ENCODE measurements at regions not wholly inside any gene's neighbourhood (a gene's known extent, or its start where the extent isn't known, plus 50 kb on each side); places are given as distances from the start of the nearest gene placed in this dataset.
"Not testable (repeated sequence)": the region's sequence is repeated elsewhere in the genome, so short reads cannot be mapped to it uniquely, and the experiment has no call there.

DNA sequence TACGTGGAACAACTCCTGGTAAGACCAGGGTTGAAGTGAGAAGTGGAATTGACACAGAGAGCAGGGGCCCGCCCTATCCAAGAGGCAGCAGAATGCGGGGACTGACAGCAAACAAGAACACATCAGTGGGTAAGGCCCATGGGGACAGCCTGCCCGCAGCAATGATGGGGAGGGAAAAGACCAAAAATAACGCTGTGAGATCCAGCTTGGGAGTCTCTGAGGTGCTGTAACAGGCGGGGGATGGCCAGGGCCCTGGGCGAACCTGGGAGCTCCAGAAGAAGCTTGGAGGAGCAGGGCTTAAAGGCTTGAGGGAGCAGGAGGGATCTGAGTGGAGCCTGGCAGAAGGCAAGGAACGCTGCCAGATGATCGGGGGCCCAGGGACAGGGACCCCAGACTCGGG, 173.4 kb downstream of the TMEM200C start:
- H3K4me3 ChIP-seq (ENCODE audit: low read depth, low read length) = no peak overlapping the region

DNA sequence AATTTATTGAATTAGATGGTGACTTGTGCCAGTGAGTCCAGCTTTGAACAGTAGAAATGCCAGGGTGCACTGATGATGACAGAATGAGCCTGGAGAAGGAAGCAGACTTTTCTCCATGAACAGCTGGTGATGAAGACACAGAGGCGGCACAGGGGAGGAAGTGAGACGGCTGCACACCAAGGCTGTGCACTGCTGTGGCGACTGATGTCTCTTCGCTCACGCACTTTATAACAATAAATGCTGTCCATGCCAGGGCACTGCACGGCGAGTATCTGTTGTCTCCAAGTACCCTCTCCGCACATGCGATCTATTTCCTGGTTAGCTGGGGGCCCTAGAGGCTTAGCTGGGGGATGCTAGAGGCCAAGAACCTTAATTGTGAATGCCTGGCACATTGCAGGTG, 175.2 kb downstream of the TMEM200C start:
- no peak overlapping the region for H3K4me3 ChIP-seq (ENCODE audit: low read depth, low read length)

DNA sequence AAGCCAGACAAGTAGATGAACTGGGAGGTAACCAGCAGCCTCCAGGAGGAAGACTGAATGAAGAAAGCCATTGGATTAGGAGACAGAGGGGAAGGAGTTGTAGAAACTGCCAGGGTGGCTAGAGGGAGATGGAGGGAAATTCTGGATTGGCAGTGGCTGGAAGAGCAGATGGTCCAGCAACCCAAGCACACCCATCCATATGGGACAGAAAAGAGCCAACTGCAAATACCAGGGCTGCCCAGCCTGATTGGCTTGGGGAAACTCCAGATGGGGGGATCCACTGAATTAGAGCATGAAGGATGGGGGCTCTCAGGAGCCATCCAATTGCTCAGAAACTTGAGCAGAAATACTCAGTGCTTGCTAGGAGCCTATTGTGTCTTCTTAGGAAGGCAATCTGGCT, 173.5 kb upstream of the EPB41L3 start:
- no peak overlapping the region for H3K4me3 ChIP-seq (ENCODE audit: low read depth, low read length)

DNA sequence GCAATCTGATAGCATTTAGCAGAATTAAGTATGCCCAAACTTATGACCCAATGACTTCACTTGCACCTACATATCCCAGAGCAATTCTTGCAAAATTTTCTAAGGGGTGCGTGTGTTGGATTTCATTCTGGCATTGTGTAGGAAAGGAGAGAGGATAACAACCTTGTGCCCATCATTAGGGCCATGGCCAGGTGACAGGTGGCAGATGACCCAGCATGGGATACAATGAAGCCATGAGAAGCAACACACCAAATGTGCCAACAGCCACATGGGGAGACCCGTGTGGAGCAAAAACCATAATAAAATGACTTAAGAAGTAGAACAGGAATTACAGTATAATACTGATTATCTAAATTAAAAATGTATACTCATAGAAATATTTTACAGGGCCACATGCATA, 166.9 kb upstream of the EPB41L3 start:
- no peak overlapping the region for H3K4me3 ChIP-seq (ENCODE audit: low read depth, low read length)

DNA sequence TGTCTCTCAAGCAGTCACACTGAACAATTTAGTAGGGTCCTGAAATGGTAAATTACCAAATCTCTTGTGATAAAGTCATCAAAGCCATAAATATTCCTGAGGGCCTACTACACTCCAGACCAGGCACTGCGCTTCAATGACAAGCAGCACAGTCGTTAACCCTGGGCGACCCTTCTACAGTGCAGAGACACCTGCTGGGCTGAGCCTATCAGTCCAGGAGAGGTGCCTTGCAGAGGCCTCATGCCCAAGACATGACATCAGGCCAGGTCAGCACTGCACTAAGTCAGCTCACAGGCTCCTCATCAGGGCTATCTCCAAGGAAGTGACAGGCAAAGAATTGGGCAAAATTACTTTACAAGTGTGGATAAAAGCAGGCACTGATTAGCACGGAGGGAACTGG, 166.4 kb upstream of the EPB41L3 start:
- H3K4me3 ChIP-seq (ENCODE audit: low read depth, low read length) = no peak overlapping the region

DNA sequence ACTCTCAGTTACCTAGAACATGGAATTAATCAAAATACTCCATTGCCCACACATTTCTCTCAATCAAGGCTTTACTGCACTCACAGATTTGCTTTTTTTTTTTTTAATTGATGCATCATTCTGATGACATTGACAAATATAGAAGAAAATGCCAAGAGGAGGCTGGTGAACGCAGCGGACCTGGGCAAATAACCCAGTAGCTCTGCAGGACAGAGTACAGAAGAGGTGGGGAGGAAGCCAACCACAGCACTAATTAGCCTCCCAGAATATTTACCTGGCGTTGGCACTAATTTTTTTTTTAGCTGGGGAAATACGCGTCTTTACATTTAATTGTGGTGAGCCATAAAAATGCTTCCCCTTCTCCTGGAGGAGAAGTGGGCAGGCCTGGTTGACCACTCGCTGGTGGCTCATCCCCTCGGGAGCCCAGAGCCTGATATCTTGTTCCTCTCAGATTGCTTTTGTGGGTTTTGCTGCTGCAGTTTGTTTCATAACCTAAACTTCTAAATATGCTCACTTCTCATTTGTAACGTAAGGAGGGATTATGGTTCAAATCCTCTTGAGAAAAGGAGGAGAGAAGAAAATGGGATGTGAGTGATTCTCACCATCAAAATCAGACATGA, 165.8 kb upstream of the EPB41L3 start:
- no peak overlapping the region for H3K4me3 ChIP-seq (ENCODE audit: low read depth, low read length)

DNA sequence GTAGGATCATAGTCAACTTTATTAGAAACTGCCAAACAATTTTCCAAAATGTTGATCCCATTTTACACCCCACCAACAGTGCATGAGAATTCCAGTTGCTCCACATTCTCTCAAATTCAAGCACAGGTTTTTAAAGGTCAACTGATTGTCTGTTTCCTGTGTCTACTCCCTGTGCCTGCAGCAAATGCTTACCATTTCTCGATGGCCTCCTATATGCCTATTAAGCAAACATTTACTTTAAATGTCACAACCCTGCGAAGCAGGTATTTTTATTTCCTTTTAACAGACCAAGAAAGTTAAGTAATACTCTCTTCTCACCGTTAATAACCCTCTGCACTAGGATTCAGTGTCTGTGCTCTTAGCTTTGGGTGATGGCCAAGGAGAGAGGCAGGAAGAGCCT, 163.8 kb upstream of the EPB41L3 start:
- H3K4me3 ChIP-seq (ENCODE audit: low read depth, low read length) = no peak overlapping the region

DNA sequence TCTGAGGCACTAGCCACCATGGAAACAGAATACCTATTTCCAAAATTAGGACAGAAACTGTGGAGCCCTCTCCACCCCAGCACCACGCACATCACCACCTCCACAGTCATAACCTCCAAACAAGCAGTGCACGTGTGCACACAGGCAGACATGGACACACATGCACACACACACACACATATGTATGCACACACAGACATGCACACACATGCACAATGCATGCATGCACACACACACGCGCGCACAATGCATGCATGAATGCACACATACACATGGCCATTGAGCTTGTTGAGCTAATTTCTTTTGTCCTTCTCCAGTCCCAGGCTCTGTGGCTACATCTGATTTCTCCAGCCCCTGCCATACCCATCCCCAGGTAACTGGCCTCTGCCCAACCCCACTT, 161.6 kb upstream of the EPB41L3 start:
- H3K4me3 ChIP-seq (ENCODE audit: low read depth, low read length) = no peak overlapping the region

DNA sequence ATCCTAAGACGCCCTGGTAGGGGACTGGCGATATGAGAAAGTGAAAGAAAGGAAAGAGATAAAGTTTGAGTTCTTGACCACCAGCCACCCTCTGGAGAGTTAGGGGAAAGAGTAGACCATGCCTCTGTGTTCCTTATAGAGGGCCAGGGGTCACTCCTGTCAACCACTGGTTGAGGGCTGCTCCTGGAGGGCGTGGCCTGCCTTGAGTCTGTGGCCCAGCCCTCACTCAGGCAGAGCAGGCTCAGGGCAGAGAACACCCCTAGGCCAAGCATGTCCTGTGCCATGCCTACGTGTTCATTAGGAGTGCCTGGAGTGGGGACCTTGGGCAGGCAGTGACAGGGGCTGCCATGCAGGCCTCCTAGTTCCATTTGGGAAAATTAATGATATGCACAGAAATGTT, 161.1 kb upstream of the EPB41L3 start:
- H3K4me3 ChIP-seq (ENCODE audit: low read depth, low read length) = no peak overlapping the region

DNA sequence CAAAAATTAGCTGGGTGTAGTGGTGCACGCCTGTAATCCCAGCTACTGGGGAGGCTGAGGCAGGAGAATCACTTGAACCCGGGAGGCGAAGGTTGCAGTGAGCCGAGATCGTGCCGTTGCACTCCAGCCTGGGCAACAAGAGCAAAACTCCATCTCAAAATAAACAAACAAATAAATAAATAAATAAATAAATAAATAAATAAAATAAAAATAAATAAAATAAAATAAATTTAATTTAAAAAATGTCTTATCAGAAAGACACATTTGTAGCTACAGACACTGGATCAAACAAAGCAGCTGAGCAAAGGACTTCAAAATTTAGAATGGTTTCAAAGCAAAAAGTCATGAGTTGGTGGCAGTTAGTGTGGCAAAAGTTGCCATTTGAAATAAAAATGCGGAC, 158.2 kb upstream of the EPB41L3 start:
- H3K4me3 ChIP-seq (ENCODE audit: low read depth, low read length) = not testable (repeated sequence)

DNA sequence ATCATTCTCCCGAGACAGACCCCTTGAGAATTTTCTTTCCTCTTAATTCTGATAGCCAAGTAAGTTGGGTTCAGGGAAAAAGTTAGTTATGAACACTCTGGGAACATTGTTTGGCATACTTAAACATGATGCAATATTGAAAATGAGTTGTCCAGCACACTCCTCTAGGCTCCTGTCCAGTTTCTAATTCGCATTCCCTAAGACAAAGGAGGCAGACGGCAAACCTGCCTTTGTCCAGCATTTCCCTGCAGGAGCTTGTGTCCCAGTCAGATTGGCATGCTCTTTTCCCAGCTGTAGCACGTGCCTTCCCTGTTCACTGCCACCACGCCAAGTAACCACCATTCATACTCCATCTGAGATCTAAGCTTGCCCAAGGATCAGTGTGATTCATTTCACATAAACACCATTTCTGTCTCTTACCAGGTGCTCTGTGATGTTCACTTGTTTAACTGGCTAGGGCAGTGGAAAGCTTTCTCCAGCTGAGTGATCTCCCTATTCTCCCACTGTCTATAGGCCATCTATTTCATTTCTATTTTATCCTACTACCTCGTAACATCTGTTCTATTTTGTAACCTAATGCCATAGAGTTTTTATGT, 150.0 kb upstream of the EPB41L3 start:
- H3K4me3 ChIP-seq (ENCODE audit: low read depth, low read length) = no peak overlapping the region

DNA sequence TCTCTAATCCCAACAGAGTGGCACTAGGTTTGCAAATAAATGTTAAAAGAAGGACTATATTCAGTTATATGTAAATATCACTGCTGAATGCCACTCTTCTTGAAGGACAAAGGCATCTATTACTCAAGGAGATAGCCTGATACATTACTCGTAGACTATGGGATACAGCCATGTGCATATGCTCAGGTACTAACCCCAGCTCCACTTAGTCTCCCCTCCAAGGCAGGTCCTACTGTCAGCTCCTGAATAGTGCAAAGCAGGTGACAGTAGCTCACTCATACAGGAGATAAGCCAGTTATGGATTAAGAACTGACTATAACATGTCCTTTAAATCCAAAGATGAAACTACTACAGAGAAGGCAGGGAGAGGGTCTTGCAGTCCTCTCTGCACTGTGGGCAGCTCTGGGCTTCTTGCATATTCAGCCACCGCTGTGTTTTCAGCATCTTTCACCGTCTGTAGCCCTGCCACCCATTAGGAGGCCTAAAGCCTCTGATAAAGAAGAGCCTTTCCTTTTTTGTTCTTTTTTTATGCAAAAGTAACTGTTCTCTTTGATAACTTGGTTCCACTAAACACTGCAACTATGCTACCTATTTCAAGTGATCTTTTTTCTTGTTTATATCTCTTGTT, 135.1 kb upstream of the EPB41L3 start:
- H3K4me3 ChIP-seq (ENCODE audit: low read depth, low read length) = no peak overlapping the region

DNA sequence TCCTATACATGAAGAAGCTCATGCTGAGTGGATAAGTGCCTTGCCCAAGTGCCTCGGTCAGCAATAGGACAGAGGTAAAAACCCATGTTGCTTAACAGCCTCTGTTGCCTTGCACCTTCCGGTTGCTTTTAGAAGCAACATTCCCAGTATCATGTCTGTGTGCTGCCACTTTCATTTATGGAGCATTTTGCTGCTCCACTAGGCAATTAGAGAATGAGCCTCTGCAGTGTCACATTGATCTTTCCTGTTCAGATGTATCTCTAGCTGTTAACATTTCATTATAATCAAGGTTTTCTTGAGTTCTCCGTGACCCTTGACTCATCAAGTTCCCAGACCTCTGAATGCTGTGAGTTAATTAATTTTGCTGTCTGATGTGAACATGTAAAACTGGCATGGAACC, 134.5 kb upstream of the EPB41L3 start:
- H3K4me3 ChIP-seq (ENCODE audit: low read depth, low read length) = no peak overlapping the region

DNA sequence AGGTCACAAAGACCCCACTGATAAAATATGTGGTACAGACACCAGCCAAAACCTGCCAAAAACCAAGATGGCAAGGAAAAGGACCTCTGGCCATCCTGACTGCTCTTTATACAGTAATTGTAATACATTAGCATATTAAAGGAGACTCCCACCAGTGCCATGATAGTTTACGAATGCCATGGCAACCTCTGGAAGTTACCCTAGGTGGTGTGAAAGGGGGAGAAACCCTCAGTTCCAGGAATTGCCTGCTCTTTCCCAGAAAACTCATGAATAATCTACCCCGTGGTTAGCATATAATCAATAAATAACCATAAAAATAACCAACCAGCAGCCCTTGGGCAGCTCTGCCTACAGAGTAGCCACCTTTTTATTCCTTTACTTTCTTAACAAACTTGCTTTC, 129.8 kb upstream of the EPB41L3 start:
- H3K4me3 ChIP-seq (ENCODE audit: low read depth, low read length) = no peak overlapping the region

DNA sequence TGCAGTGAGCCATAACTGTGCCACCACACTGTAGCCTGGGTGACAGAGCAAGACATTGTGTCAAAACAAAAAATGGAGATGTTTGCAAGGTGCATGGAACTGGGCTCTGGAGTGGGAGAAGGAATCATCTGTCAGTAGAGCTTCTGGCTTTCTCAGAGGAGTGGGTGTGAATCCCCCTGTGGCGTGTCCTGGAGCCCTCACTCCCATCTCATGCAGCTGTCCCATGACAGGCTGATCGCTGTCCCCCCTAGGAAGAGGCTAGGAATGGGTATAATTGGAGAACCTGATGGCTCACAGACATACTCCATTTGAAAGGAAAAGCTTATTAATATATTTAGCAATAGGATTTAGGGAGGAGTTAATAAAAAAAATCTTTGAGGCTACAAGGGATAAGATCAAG, 125.8 kb upstream of the EPB41L3 start:
- H3K4me3 ChIP-seq (ENCODE audit: low read depth, low read length) = no peak overlapping the region

DNA sequence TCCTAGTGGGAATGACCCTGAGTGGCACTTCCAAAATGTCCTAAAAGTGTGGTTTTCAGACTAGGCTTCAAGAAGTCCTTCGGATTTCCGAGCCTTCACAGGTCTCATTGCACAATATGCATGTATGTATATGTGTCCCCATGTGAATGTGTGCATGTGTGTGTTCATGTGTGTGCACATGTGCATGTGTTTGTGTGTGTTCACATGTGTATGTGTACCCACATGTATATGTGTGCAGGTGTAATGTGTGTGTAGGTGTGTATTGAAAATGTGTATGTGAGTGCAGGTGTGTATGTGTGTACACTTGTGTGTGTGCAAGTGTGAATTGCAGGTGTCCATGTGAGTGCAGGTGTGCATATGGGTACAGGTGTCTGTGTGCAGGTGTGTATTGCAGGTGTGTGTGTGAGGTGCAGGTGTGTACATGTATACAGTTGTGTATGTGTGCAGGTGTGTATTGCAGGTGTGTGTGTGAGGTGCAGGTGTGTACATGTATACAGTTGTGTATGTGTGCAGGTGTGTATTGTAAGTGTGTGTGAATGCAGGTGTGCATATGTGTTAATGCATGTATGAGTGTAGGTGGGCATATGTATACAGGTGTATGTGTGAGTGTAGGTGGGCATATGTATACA, 124.4 kb upstream of the EPB41L3 start:
- H3K4me3 ChIP-seq (ENCODE audit: low read depth, low read length) = no peak overlapping the region

DNA sequence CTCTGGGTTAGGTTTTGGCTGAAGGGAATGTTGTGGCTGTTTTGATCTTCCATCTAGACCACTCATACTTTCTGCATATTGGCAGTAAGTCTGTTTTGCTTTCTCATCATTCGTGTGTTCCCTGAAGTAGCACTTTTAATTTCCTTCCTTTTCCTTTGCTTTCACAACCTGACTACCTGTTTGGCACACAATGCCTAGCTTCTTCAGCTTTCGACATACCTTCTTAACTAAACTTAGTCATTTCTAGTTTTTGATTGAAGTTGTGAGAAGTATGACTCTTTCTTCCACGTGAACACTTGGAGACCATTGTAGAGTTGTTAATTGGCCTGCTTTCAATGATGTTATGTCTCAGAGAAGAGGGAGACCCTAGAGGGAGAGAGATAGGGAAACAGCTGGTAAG, 123.6 kb upstream of the EPB41L3 start:
- H3K4me3 ChIP-seq (ENCODE audit: low read depth, low read length) = no peak overlapping the region

DNA sequence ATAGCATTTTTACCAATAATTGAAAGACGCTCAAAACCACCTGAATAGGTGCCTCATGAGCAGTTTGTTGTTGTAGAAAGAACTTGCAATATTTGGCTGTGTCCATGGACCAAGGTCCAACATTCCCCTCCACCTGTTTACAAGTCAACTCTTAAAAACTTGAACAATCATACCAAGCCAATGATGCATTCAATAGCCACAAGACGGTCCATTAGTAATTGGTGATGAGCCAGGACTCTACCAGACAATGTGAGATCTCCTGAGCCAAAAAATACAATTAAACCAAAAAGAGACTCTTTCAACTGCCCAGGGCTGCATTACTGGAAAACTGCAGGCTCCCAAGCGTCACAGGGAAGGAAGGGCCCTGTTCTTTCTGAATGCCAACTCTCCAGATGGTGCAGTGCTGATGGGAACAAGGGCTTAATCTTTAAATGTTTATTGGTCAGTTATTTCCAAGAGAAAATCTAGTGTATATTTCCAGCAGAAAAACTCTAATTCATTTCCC, 118.8 kb upstream of the EPB41L3 start:
- no peak overlapping the region for H3K4me3 ChIP-seq (ENCODE audit: low read depth, low read length)

DNA sequence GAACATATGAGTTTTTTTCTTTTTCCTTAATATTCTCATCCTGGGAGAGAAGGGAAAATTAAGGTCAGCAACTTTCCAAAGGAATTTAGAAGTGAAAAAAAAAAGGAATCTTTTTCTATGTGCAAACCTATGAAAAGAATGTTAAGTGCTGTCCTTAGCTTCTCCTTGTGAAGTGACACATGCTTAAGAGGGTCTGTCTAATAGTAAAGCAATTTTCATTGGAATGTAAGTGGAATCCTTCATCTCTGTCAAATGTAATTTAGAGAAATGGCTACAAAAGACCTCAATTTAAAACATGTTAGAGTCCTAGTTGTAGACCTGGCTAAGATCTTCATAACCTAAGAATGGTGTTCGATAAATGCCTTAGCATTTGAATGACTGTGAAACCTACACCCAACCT, 117.4 kb upstream of the EPB41L3 start:
- H3K4me3 ChIP-seq (ENCODE audit: low read depth, low read length) = no peak overlapping the region

DNA sequence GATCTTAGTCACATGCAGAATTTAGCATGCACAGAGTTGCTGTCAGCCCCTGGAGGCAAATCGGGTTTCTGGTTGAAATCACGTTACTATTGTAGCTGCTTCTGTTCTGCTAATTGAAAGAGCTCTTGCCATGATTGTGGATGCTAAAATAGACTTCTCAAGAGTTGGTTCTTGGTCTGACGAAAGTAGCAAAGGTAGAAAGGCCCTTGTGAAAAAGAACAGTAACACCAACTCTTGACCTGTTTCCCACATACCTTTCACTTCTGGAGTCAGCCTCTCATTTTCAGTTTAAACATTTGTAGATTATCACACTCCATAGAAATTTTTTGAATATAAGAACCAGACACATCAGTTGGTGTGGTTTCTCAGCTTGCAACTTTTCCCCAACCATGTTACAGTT, 110.0 kb upstream of the EPB41L3 start:
- H3K4me3 ChIP-seq (ENCODE audit: low read depth, low read length) = no peak overlapping the region

DNA sequence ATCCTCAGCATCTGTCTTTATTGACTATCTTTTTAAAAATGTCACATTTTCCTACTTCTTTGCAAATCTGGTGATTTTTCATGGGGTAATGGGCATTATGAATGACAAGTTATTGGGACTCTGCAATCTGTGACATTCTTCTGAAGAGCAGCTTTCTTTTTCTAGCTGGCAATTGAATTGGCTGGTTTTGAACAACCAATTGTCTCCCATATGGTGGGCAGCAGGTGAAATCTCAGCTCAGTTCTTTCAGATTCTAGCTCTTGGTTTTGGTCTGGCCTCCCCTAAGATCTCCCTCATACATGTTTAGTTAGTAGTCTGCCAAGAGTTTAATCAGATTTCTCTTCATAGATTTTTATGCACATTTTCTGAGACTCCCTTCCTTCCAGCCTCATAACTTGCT, 107.9 kb upstream of the EPB41L3 start:
- H3K4me3 ChIP-seq (ENCODE audit: low read depth, low read length) = no peak overlapping the region

DNA sequence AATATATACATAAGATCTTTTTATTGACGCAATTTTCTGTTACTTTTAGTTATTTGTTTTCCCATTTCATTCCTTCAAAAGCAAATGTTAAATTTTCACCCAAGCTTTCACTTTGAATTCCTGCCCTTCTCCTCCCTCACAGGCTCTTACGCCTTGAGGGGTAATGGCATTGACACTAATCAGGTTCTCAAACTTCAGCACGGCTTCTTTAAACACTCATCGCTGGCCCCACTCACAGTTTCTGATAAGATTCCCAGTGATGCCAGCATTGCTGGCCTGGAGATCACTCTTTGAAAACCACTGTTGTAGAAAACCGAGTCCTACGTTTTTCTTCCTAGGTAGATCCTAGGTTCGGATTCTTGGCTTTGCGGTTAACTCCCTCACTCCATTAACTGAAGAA, 105.6 kb upstream of the EPB41L3 start:
- no peak overlapping the region for H3K4me3 ChIP-seq (ENCODE audit: low read depth, low read length)

All from iPS-11a (cell line).